ENCODE measurements at regions not wholly inside any gene's neighbourhood (a gene's known extent, or its start where the extent isn't known, plus 50 kb on each side); places are given as distances from the start of the nearest gene placed in this dataset.
"Not testable (repeated sequence)": the region's sequence is repeated elsewhere in the genome, so short reads cannot be mapped to it uniquely, and the experiment has no call there.

DNA sequence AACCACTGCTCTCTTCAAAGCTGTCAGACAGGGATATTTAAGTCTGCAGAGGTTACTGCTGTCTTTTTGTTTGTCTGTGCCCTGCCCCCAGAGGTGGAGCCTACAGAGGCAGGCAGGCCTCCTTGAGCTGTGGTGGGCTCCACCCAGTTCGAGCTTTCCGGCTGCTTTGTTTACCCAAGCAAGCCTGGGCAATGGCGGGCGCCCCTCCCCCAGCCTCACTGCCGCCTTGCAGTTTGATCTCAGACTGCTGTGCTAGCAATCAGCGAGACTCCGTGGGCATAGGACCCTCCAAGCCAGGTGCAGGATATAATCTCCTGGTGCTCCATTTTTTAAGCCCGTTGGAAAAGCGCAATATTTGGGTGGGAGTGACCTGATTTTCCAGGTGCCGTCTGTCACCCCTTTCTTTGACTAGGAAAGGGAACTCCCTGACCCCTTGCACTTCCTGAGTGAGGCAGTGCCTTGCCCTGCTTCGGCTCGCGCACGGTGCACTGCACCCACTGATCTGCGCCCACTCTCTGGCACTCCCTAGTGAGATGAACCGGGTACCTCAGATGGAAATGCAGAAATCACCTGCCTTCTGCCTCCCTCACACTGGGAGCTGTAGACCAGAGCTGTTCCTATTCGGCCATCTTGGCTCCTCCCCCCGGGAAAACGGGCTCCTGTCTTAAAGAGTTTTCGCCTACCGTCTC, 758.3 kb upstream of the NXPH2 start:
- H3K4me3 Mint-ChIP-seq (ENCODE audit: low read depth); intact Hi-C loops (cut with micrococcal nuclease); H3K4me1 Mint-ChIP-seq (ENCODE audit: low read depth); H3K36me3 Mint-ChIP-seq (ENCODE audit: low read depth); DNase-seq (ENCODE audit: low spot score); H3K27ac Mint-ChIP-seq; H3K27me3 Mint-ChIP-seq (ENCODE audit: low read depth): not testable (repeated sequence)
- H3K9me3 Mint-ChIP-seq: peaks cover 25% of the 10 kb centered on the region

- Mint-ChIP-seq H3K27me3 (ENCODE audit: low read depth) (no peaks in the 10 kb centered on the region), H3K4me1 (ENCODE audit: low read depth) (no peaks in the 10 kb centered on the region), H3K36me3 (ENCODE audit: low read depth) (no peaks in the 10 kb centered on the region), H3K27ac (no peak overlapping the region), H3K9me3 (peaks cover 14% of the 10 kb centered on the region), H3K4me3 (ENCODE audit: low read depth) (no peak overlapping the region)
- intact Hi-C loops (cut with micrococcal nuclease): no loop called here
- no peak for DNase-seq (ENCODE audit: low spot score)
Measured at GRCh38 chr2:139529080-139529479, 748.9 kb upstream of the NXPH2 start.

DNA sequence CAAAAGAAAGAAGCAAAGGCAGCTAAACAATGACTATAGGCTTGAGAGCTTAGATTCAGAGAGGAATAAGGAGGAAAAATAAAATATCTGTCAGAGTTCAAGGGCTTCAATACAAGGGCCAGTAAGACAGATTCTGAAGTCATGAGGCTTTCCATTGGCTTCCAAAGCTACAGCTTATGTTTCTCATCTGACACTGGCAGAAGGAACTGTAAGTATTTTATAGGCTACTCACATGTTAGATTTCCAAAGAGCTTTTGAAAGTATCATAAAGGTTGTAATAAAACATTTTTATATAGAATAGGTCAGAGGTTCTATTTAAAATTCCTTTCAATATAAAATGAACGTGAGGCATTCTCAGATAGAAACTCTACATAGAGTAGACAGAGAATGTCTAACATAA, 746.6 kb upstream of the NXPH2 start:
- Mint-ChIP-seq H3K27ac (no peak overlapping the region), H3K27me3 (ENCODE audit: low read depth) (no peaks in the 10 kb centered on the region), H3K4me3 (ENCODE audit: low read depth) (no peak overlapping the region), H3K9me3 (peaks cover 24% of the 10 kb centered on the region), H3K4me1 (ENCODE audit: low read depth) (no peaks in the 10 kb centered on the region), H3K36me3 (ENCODE audit: low read depth) (no peaks in the 10 kb centered on the region)
- no peak for DNase-seq (ENCODE audit: low spot score)
- intact Hi-C loops (cut with micrococcal nuclease): no loop called here

DNA sequence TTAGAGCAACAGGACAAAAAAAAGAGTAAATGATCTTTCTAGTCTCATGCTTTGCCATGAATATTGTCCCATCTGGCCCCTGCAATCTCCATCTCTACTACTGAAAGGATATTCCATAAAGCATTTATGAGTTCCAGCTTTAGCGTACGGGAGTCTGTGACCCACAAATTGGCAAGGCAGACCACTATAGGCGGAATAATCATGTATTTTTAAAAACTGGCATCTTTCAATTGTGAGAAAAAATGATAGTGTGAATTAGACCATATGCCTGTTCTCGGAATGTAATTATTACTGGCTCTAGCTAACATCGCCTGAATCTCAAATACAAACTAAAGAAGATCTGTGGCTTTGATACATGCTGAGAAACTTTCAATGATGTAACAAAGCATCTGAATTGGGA, 738.1 kb upstream of the NXPH2 start:
- Mint-ChIP-seq H3K4me1 (ENCODE audit: low read depth) (no peaks in the 10 kb centered on the region), H3K36me3 (ENCODE audit: low read depth) (no peaks in the 10 kb centered on the region), H3K4me3 (ENCODE audit: low read depth) (no peak overlapping the region), H3K27me3 (ENCODE audit: low read depth) (no peaks in the 10 kb centered on the region), H3K9me3 (peaks cover 23% of the 10 kb centered on the region), H3K27ac (no peak overlapping the region)
- no peak for DNase-seq (ENCODE audit: low spot score)
- intact Hi-C loops (cut with micrococcal nuclease): no loop called here

DNA sequence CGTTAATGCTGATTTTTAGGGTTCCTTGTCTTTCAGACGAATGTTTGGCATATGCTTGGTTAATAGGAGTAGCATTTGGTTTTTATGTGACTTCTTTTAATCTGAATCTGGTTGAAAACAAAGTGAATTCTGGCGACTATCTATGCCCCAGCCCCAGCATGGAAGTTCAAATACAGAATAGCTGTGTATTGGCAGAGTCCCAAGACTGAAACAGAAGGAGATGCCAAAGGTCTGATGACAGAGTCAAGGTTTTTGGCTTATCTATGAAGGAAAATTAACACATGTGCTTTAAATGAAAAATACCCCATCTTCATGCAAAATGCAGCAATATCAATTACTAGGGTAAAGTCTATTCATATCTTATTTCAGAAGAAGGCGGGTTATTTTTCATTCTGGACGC, 734.8 kb upstream of the NXPH2 start:
- H3K36me3 Mint-ChIP-seq (ENCODE audit: low read depth): no peaks in the 10 kb centered on the region
- intact Hi-C loops (cut with micrococcal nuclease): no loop called here
- H3K27ac Mint-ChIP-seq: no peak overlapping the region
- no peaks in the 10 kb centered on the region for H3K27me3 Mint-ChIP-seq (ENCODE audit: low read depth)
- no peak overlapping the region for H3K4me3 Mint-ChIP-seq (ENCODE audit: low read depth)
- DNase-seq (ENCODE audit: low spot score): no peak
- no peaks in the 10 kb centered on the region for H3K4me1 Mint-ChIP-seq (ENCODE audit: low read depth)
- H3K9me3 Mint-ChIP-seq: peaks cover 12% of the 10 kb centered on the region

DNA sequence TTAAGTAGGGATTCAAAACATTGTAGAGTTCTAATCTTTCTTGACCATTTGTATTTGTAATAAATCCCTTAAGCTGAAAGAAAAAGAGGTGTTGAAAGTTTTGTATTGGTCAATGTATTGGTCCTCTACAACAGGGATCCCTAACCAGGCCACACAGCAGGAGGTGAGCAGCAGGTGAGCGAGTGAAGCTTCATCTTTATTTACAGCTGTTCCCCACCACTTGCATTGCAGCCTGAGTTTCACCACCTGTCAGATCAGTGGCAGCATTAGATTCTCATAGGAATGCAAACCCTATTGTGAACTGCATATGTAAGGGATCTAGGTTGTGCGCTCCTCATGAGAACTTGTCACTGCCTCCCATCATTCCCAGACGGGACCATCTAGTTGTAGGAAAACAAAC, 715.7 kb upstream of the NXPH2 start:
- no peaks in the 10 kb centered on the region for H3K4me1 Mint-ChIP-seq (ENCODE audit: low read depth)
- H3K4me3 Mint-ChIP-seq (ENCODE audit: low read depth): no peak overlapping the region
- H3K27me3 Mint-ChIP-seq (ENCODE audit: low read depth): no peaks in the 10 kb centered on the region
- peaks cover 41% of the 10 kb centered on the region for H3K9me3 Mint-ChIP-seq
- no peak for DNase-seq (ENCODE audit: low spot score)
- intact Hi-C loops (cut with micrococcal nuclease): no loop called here
- no peak overlapping the region for H3K27ac Mint-ChIP-seq
- no peaks in the 10 kb centered on the region for H3K36me3 Mint-ChIP-seq (ENCODE audit: low read depth)

GRCh38 chr2:139492131-139492680, 712.0 kb upstream of the NXPH2 start:
- Mint-ChIP-seq H3K9me3 (peaks cover 30% of the 10 kb centered on the region), H3K4me3 (ENCODE audit: low read depth) (no peak overlapping the region), H3K4me1 (ENCODE audit: low read depth) (no peaks in the 10 kb centered on the region), H3K36me3 (ENCODE audit: low read depth) (no peaks in the 10 kb centered on the region), H3K27ac (no peak overlapping the region), H3K27me3 (ENCODE audit: low read depth) (no peaks in the 10 kb centered on the region)
- intact Hi-C loops (cut with micrococcal nuclease): no loop called here
- no peak for DNase-seq (ENCODE audit: low spot score)

- H3K4me1 Mint-ChIP-seq (ENCODE audit: low read depth): no peaks in the 10 kb centered on the region
- H3K27me3 Mint-ChIP-seq (ENCODE audit: low read depth): no peaks in the 10 kb centered on the region
Measured at GRCh38 chr2:139480161-139480650, 700.0 kb upstream of the NXPH2 start.

DNA sequence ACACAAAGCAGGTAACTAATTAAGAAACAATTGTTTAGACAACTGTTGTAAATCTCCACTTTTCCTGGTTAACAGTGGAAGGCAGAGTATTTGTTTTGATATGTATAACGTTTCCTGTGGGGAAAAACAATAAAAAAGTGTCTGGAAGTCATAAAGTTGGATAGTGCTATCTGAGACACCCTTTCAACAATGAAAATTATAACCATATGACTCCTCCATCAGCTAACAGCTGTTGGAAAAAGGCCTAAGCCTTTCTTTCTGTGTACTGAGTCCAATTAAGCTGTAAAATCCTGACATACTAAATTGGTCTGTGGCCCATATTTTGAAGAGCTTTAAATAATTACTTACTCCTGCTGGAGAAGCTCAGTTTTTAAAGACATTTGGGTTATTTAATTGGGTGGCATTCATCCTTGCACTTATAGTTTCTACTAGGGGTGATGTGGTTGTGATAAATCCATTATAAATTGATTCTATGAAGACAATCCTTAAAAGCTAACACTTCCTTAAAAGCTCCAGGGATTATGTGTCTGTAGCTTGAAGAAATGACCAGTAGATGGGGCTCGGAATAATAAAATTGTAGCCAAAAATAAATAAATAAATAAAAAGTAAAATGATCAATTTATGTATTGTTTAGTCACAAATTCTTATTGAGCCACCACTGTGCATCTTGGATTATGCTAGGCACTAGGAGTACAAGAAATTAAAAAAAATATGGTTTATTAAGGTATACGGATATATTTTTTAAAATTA, 698.1 kb upstream of the NXPH2 start:
- no peak for DNase-seq (ENCODE audit: low spot score)
- Mint-ChIP-seq H3K9me3 (peaks cover 39% of the 10 kb centered on the region), H3K4me1 (ENCODE audit: low read depth) (no peaks in the 10 kb centered on the region), H3K4me3 (ENCODE audit: low read depth) (no peak overlapping the region), H3K36me3 (ENCODE audit: low read depth) (no peaks in the 10 kb centered on the region), H3K27me3 (ENCODE audit: low read depth) (no peaks in the 10 kb centered on the region), H3K27ac (no peak overlapping the region)
- intact Hi-C loops (cut with micrococcal nuclease): no loop called here

More at GRCh38 chr2:139480161-139480650, 700.0 kb upstream of the NXPH2 start:
- peaks cover 43% of the 10 kb centered on the region for H3K9me3 Mint-ChIP-seq
- H3K27ac Mint-ChIP-seq: no peak overlapping the region
- H3K4me3 Mint-ChIP-seq (ENCODE audit: low read depth): no peak overlapping the region
- H3K36me3 Mint-ChIP-seq (ENCODE audit: low read depth): no peaks in the 10 kb centered on the region
- DNase-seq (ENCODE audit: low spot score): no peak
- intact Hi-C loops (cut with micrococcal nuclease): no loop called here

- no peaks in the 10 kb centered on the region for H3K27me3 Mint-ChIP-seq (ENCODE audit: low read depth)
- intact Hi-C loops (cut with micrococcal nuclease): no loop called here
- DNase-seq (ENCODE audit: low spot score): no peak
- peaks cover 39% of the 10 kb centered on the region for H3K9me3 Mint-ChIP-seq
- H3K4me3 Mint-ChIP-seq (ENCODE audit: low read depth): no peak overlapping the region
- H3K27ac Mint-ChIP-seq: no peak overlapping the region
- no peaks in the 10 kb centered on the region for H3K4me1 Mint-ChIP-seq (ENCODE audit: low read depth)
- H3K36me3 Mint-ChIP-seq (ENCODE audit: low read depth): no peaks in the 10 kb centered on the region
Measured at GRCh38 chr2:139477618-139478017, 697.4 kb upstream of the NXPH2 start.

DNA sequence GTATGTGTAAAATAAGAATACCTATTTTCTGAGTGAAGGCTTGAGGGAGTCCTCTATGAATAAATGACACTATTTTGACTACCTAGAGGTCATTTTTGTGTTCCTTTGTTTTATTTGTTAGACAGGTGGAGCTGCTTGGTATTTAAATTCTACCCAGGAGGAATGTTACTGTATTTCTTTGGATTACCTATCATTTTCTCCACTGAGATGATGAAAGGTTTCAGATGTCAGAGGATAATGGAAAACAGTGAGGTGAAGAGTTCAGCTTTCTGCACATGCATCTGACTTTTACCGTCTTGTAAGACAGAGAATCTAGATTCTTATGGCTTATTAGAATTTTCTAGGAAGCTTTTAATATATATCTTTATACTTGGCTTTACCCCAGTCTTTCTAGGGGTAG, 689.8 kb upstream of the NXPH2 start:
- Mint-ChIP-seq H3K36me3 (ENCODE audit: low read depth) (no peaks in the 10 kb centered on the region), H3K27ac (no peak overlapping the region), H3K4me3 (ENCODE audit: low read depth) (no peak overlapping the region), H3K4me1 (ENCODE audit: low read depth) (no peaks in the 10 kb centered on the region), H3K27me3 (ENCODE audit: low read depth) (no peaks in the 10 kb centered on the region), H3K9me3 (peaks cover 33% of the 10 kb centered on the region)
- DNase-seq (ENCODE audit: low spot score): no peak
- intact Hi-C loops (cut with micrococcal nuclease): no loop called here

- H3K27ac Mint-ChIP-seq: no peak overlapping the region
- H3K36me3 Mint-ChIP-seq (ENCODE audit: low read depth): no peaks in the 10 kb centered on the region
- no peaks in the 10 kb centered on the region for H3K4me1 Mint-ChIP-seq (ENCODE audit: low read depth)
- DNase-seq (ENCODE audit: low spot score): no peak
- H3K27me3 Mint-ChIP-seq (ENCODE audit: low read depth): no peaks in the 10 kb centered on the region
- intact Hi-C loops (cut with micrococcal nuclease): no loop called here
- no peak overlapping the region for H3K4me3 Mint-ChIP-seq (ENCODE audit: low read depth)
- H3K9me3 Mint-ChIP-seq: peaks cover 22% of the 10 kb centered on the region
Measured at GRCh38 chr2:139465789-139466188, 685.6 kb upstream of the NXPH2 start.

GRCh38 chr2:139457873-139458272, 677.7 kb upstream of the NXPH2 start:
- H3K27me3 Mint-ChIP-seq (ENCODE audit: low read depth): no peaks in the 10 kb centered on the region
- no peak overlapping the region for H3K27ac Mint-ChIP-seq
- no peaks in the 10 kb centered on the region for H3K36me3 Mint-ChIP-seq (ENCODE audit: low read depth)
- H3K4me1 Mint-ChIP-seq (ENCODE audit: low read depth): no peaks in the 10 kb centered on the region
- intact Hi-C loops (cut with micrococcal nuclease): no loop called here
- H3K4me3 Mint-ChIP-seq (ENCODE audit: low read depth): no peak overlapping the region
- peaks cover 36% of the 10 kb centered on the region for H3K9me3 Mint-ChIP-seq
- no peak for DNase-seq (ENCODE audit: low spot score)
